ENCODE measurements at regions not wholly inside any gene's neighbourhood (a gene's known extent, or its start where the extent isn't known, plus 50 kb on each side); places are given as distances from the start of the nearest gene placed in this dataset.

DNA sequence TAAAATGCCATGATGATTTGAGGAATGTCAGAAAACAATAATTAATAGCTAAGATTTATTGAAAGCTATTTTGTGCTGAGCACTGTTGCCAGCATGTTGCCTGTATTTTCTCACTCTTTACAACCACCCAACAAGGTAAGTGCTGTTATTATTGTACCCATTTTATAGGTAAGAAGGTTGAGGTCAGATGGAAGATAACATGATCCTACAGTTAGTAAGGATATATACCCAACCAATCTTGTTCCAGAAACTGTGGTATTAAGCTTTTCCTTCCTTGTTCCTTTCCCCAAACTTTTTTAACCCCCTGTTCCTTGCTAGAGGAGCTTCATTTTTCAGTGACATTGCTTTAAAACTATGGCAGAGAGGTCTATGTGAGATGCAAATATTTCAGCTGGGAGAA, 738.0 kb upstream of the ZEB2 start:
- no peak for DNase-seq (ENCODE audit: low read depth)
- TF ChIP-seq, protein P1, sequence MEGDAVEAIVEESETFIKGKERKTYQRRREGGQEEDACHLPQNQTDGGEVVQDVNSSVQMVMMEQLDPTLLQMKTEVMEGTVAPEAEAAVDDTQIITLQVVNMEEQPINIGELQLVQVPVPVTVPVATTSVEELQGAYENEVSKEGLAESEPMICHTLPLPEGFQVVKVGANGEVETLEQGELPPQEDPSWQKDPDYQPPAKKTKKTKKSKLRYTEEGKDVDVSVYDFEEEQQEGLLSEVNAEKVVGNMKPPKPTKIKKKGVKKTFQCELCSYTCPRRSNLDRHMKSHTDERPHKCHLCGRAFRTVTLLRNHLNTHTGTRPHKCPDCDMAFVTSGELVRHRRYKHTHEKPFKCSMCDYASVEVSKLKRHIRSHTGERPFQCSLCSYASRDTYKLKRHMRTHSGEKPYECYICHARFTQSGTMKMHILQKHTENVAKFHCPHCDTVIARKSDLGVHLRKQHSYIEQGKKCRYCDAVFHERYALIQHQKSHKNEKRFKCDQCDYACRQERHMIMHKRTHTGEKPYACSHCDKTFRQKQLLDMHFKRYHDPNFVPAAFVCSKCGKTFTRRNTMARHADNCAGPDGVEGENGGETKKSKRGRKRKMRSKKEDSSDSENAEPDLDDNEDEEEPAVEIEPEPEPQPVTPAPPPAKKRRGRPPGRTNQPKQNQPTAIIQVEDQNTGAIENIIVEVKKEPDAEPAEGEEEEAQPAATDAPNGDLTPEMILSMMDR (IDR thresholded peaks at IDR 0.05; ENCODE audit: low read depth, low read length, missing control alignments): no peak
- H3K4me3 ChIP-seq (ENCODE audit: low read depth, low read length): no peak overlapping the region

DNA sequence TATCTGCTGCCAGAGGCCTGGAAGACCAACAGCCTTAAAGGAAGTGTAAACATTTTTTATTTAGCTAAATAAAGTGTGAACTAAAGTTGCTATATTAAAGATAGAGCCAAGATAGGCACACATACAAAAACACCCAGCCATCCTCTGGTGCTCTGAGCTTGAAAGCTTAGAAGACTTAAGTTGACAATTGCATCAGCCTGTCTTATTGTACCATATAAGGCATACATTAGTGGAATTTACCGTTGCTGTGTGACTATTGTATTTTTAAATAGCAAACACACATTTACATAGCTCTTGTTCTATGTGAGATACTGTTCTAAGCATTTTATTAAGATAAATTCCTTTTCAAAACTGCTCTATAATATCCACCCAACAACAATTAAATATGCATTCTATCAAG, 736.6 kb upstream of the ZEB2 start:
- DNase-seq (ENCODE audit: low read depth): no peak
- no peak overlapping the region for H3K4me3 ChIP-seq (ENCODE audit: low read depth, low read length)

DNA sequence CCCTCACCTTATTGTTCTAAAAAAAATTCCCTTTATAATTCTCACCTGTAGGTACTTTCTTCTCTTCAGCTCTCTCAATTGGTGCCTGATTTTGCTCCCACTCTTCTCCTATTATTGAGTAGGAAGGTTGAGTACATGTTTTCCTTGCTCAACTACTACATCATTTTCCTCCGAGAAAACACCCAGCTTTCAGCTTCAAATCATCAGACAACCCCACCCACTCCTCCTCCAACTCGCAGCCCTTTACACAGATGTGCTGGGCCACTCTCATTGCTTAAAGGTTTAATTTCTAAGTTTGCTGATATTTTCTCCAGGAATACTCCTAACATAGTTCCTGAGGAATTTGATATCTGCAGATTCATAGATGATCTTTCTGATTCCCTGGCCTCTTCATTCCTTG, 734.4 kb upstream of the ZEB2 start:
- TF ChIP-seq, protein P1 (IDR thresholded peaks at IDR 0.05; ENCODE audit: low read depth, low read length, missing control alignments): no peak
- H3K4me3 ChIP-seq (ENCODE audit: low read depth, low read length): no peak overlapping the region
- no peak for DNase-seq (ENCODE audit: low read depth)

More for the DNA sequence above, 736.6 kb upstream of the ZEB2 start:
- TF ChIP-seq, protein P1 (IDR thresholded peaks at IDR 0.05; ENCODE audit: low read depth, low read length, missing control alignments): no peak

DNA sequence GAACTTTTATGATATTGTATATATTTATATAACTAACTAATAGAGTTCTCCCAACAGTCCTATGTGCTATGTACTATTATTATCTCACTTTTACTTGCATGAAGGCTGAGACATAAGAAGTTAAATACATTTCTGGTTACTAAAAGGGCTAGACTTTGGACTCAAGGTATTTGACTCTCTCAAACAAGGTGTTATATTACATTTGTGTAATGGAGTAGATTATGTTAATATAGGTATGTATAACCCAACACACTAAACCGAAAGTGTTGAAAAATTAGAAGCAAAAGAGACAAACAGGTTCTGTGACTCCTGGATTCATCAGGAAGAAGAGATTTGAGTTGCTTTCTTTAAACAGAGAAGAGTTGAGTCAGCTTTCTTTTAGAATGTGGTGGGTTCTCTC, 733.6 kb upstream of the ZEB2 start:
- H3K4me3 ChIP-seq (ENCODE audit: low read depth, low read length): no peak overlapping the region

DNA sequence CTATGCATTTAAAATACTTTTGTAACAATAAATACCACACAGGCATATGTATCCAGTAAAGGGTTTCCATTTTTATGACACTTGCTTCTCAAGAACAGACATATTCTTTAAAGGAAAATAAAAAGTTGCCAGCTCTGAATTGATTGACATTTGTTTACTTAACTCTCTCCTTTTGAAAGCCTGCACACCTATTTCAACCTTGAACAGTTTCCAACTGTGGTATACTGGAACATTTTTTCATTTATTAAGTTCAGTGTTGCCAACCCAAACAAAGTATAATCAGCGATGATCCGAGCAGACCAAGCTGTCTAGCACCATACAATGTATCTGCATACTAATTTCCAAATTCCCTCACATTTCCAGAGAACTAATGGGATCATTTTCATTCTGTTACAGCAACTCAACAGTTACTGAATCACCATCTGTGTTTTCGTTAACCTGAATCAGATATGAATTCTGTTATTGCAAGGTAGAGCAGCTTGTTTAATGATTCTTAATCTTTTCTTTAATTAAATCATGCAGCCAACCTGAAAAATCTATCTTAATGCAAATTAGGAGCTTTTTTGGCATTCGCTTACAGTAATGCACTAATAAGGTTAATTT, 725.5 kb upstream of the ZEB2 start:
- H3K4me3 ChIP-seq (ENCODE audit: low read depth, low read length): no peak overlapping the region
- DNase-seq (ENCODE audit: low read depth): no peak
- TF ChIP-seq, protein P1 (IDR thresholded peaks at IDR 0.05; ENCODE audit: low read depth, low read length, missing control alignments): no peak

More for the DNA sequence above, 733.6 kb upstream of the ZEB2 start:
- TF ChIP-seq, protein P1 (IDR thresholded peaks at IDR 0.05; ENCODE audit: low read depth, low read length, missing control alignments): no peak
- no peak for DNase-seq (ENCODE audit: low read depth)

DNA sequence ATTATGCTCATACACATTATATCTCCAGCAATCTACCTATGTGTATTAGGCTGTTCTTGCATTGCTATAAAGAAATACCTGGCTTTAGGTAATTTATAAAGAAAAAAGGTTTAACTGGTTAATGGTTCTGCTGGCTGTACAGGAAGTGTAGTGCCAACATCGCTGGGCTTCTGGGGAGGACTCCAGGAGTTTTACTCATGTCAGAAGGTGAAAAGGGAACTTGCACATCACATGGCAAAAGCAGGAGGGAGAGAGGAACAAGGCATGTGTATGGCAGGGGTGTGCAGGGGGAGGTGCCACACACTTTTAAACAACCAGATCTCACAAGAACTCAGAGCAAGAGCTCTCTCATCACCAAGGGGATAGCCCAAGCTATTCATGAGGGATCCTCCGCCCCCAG, 715.4 kb upstream of the ZEB2 start:
- TF ChIP-seq, protein P1 (IDR thresholded peaks at IDR 0.05; ENCODE audit: low read depth, low read length, missing control alignments): no peak
- DNase-seq (ENCODE audit: low read depth): no peak
- no peak overlapping the region for H3K4me3 ChIP-seq (ENCODE audit: low read depth, low read length)

DNA sequence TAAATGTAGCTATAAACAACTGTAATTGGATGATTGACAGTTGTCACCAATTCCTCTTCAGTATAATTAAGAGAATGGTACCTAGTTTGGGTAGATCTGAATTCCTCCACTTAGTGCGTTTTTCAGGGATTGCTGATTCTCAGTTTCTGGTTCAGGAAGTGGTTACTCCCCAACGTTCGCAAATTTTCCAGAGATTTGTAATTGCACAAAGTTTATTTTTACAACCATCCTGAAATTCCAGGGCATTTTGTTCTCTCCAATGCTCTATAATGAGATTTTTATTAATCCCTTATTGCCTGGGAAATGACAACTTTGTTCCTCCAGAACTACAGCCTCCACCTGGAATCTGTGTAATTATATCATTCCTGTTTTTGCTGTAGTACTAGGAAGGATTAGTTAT, 710.6 kb upstream of the ZEB2 start:
- TF ChIP-seq, protein P1 (IDR thresholded peaks at IDR 0.05; ENCODE audit: low read depth, low read length, missing control alignments): no peak
- H3K4me3 ChIP-seq (ENCODE audit: low read depth, low read length): no peak overlapping the region
- DNase-seq (ENCODE audit: low read depth): no peak

Measured in GM12864 (cell line).